Chondrocyte (in vitro differentiated cells): ENCODE measurements at regions not wholly inside any gene's neighbourhood (a gene's known extent, or its start where the extent isn't known, plus 50 kb on each side); places are given as distances from the start of the nearest gene placed in this dataset.

Experiments
- DNase-seq: peaks from one replicate; pipeline ENCODE4 v3.0.0; 2021; ENCODE audit warnings: mixed read lengths, low spot score
- H3K27ac Mint-ChIP-seq: one replicate; pipeline ENCODE4 v1.8.0; 2021; ENCODE audit warnings: mild to moderate bottlenecking, moderate library complexity, mixed read lengths; ENCODE audit not compliant: unreplicated experiment
- H3K27me3 Mint-ChIP-seq: 2 replicates; pipeline ENCODE4 v1.8.0; 2021; ENCODE audit warnings: low read depth, mixed read lengths
- H3K36me3 Mint-ChIP-seq: 2 replicates; pipeline ENCODE4 v1.8.0; 2021; ENCODE audit warnings: low read depth, mixed read lengths
- H3K4me1 Mint-ChIP-seq: 2 replicates; pipeline ENCODE4 v1.8.0; 2021; ENCODE audit warnings: low read depth, mild to moderate bottlenecking, mixed read lengths
- H3K4me3 Mint-ChIP-seq: one replicate; pipeline ENCODE4 v1.8.0; 2021; ENCODE audit warnings: mild to moderate bottlenecking, moderate library complexity, mixed read lengths; ENCODE audit not compliant: unreplicated experiment
- H3K9me3 Mint-ChIP-seq: 2 replicates; pipeline ENCODE4 v1.8.0; 2021; ENCODE audit warnings: low read depth, mixed read lengths
- TF ChIP-seq, protein P1 (sequence below): fragments of 200-600 bp; sonication (generic); IDR thresholded peaks from 2 replicates; pipeline ENCODE4 v1.5.0; 2021; ENCODE audit warnings: antibody characterized with exemption, mild to moderate bottlenecking, moderate library complexity

DNA sequence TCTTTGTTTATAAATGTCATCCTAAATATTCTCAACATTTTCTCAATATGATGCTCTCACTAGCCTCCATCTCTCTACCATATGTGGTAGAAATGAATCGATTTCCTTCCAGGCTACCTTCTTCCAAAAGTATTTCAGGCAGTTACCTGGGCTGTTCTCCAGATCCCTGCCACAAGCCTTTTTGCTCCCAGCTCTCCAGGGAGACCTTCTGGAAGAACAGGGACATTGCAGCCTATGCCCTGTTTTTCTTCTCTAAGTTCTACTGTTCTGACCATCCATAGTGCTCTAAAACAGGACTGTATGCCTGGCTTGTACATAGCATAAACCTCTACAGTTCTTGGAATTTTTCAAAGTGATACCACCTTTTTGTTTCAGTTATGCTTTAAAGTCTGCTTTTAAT lies 552.8 kb downstream of the ANKRD7 start:
- no peaks in the 10 kb centered on the region for H3K4me1 Mint-ChIP-seq

GRCh38 chr7:118792682-118793081 lies 568.2 kb downstream of the ANKRD7 start:
- no peaks in the 10 kb centered on the region for H3K9me3 Mint-ChIP-seq
- DNase-seq = no peak
- H3K36me3 Mint-ChIP-seq = no peaks in the 10 kb centered on the region
- H3K27ac Mint-ChIP-seq = no peak overlapping the region
- peaks cover 3% of the 10 kb centered on the region for H3K27me3 Mint-ChIP-seq
- TF ChIP-seq, protein P1, sequence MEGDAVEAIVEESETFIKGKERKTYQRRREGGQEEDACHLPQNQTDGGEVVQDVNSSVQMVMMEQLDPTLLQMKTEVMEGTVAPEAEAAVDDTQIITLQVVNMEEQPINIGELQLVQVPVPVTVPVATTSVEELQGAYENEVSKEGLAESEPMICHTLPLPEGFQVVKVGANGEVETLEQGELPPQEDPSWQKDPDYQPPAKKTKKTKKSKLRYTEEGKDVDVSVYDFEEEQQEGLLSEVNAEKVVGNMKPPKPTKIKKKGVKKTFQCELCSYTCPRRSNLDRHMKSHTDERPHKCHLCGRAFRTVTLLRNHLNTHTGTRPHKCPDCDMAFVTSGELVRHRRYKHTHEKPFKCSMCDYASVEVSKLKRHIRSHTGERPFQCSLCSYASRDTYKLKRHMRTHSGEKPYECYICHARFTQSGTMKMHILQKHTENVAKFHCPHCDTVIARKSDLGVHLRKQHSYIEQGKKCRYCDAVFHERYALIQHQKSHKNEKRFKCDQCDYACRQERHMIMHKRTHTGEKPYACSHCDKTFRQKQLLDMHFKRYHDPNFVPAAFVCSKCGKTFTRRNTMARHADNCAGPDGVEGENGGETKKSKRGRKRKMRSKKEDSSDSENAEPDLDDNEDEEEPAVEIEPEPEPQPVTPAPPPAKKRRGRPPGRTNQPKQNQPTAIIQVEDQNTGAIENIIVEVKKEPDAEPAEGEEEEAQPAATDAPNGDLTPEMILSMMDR = no peak
- H3K4me1 Mint-ChIP-seq = peaks cover 15% of the 10 kb centered on the region
- no peak overlapping the region for H3K4me3 Mint-ChIP-seq

More for the DNA sequence above, 552.8 kb downstream of the ANKRD7 start:
- Mint-ChIP-seq H3K27me3 (no peaks in the 10 kb centered on the region), H3K27ac (no peak overlapping the region), H3K4me3 (no peak overlapping the region), H3K9me3 (no peaks in the 10 kb centered on the region), H3K36me3 (no peaks in the 10 kb centered on the region)
- TF ChIP-seq, protein P1 = no peak
- DNase-seq = no peak

- Mint-ChIP-seq H3K9me3 (no peaks in the 10 kb centered on the region), H3K27me3 (peaks cover 3% of the 10 kb centered on the region), H3K4me3 (no peak overlapping the region), H3K4me1 (peaks cover 15% of the 10 kb centered on the region), H3K27ac (no peak overlapping the region), H3K36me3 (no peaks in the 10 kb centered on the region)
- TF ChIP-seq, protein P1 = no peak
- DNase-seq = no peak
Observed at GRCh38 chr7:118793582-118793981, 569.1 kb downstream of the ANKRD7 start.

DNA sequence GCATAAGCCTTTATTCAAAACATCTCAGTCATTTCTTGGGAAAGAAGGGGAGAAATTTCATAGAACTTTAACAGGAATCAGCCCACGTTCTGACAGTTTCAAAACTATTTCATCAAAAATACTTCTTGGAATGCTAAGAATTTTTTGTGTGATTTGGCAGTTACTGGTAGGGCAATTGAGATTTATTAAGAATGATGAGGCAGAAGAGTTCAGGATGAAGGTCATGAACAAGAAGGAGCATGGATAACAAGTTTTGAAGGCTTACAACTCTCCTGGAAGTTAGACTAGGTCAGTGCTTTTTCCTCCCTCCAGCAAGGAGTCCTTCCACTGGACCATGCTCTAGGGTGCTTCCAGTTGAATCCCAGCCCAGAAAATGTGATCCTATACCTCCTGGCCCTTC lies 569.9 kb downstream of the ANKRD7 start:
- Mint-ChIP-seq H3K27me3 (peaks cover 5% of the 10 kb centered on the region), H3K4me3 (no peak overlapping the region), H3K27ac (no peak overlapping the region), H3K9me3 (no peaks in the 10 kb centered on the region), H3K4me1 (peaks cover 15% of the 10 kb centered on the region), H3K36me3 (no peaks in the 10 kb centered on the region)
- TF ChIP-seq, protein P1 = no peak
- DNase-seq = no peak

DNA sequence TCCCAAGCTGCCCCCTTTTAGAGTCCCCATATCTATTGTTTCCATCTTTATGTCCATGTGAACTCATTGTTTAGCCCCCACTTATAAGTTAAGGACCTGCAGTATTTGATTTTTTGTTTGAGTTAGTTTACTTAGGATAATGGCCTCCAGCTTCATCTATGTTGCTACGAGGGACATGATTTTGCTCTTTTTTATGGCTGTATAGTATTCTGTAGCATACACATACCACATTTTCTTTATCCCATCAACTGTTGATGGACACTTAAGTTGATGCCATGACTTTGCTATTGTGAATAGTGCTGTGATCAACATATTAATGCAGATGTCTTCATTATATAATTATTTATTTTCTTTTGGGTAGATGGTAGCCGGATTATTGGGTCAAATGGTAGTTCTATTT lies 576.9 kb downstream of the ANKRD7 start:
- no peaks in the 10 kb centered on the region for H3K36me3 Mint-ChIP-seq
- H3K9me3 Mint-ChIP-seq = peaks cover 13% of the 10 kb centered on the region
- no peak overlapping the region for H3K27ac Mint-ChIP-seq
- DNase-seq = no peak
- H3K4me3 Mint-ChIP-seq = no peak overlapping the region
- H3K27me3 Mint-ChIP-seq = peaks cover 3% of the 10 kb centered on the region
- no peaks in the 10 kb centered on the region for H3K4me1 Mint-ChIP-seq
- TF ChIP-seq, protein P1 = no peak
